Thymus (tissue), 11 donors: ENCODE measurements at regions not wholly inside any gene's neighbourhood (a gene's known extent, or its start where the extent isn't known, plus 50 kb on each side); places are given as distances from the start of the nearest gene placed in this dataset.
"Not testable (repeated sequence)": the region's sequence is repeated elsewhere in the genome, so short reads cannot be mapped to it uniquely, and the experiment has no call there.

ENCODE experiments used
- DNase-seq, 9 donors: peaks; one replicate each; pipeline ENCODE4 v3.0.0-alpha.2; 2013; ENCODE audit warnings: low spot score in 9 of 9, low read depth in 6 of 9, missing footprints in 1 of 9
- H3K27ac ChIP-seq, 2 donors: one replicate each; pipeline ENCODE4 v1.5.1; 2013; ENCODE audit warnings: control low read depth in 1 of 2, low read depth in 1 of 2, low read length in 1 of 2, mild to moderate bottlenecking in 1 of 2, moderate library complexity in 1 of 2
- H3K27me3 ChIP-seq, 2 donors: one replicate each; pipeline ENCODE4 v1.5.1; 2013; ENCODE audit warnings: low read length in 1 of 2; ENCODE audit not compliant: control insufficient read depth in 2 of 2, insufficient read depth in 1 of 2
- H3K36me3 ChIP-seq, 2 donors: one replicate each; pipeline ENCODE4 v1.5.1; 2013; ENCODE audit warnings: low read length in 1 of 2, mild to moderate bottlenecking in 1 of 2, moderate library complexity in 1 of 2; ENCODE audit not compliant: control insufficient read depth in 2 of 2, insufficient read depth in 2 of 2
- H3K4me1 ChIP-seq, 2 donors: one replicate each; pipeline ENCODE4 v1.5.1; 2013; ENCODE audit warnings: low read length in 2 of 2; ENCODE audit not compliant: control insufficient read depth in 2 of 2, insufficient read depth in 2 of 2
- H3K4me3 ChIP-seq, 2 donors: one replicate each; pipeline ENCODE4 v1.5.1; 2013; ENCODE audit warnings: low read length in 2 of 2, control low read depth in 1 of 2, mild to moderate bottlenecking in 1 of 2
- H3K9me3 ChIP-seq, 2 donors: one replicate each; pipeline ENCODE4 v1.5.1; 2013; ENCODE audit warnings: low read length in 1 of 2, mild to moderate bottlenecking in 1 of 2; ENCODE audit not compliant: control insufficient read depth in 2 of 2, insufficient read depth in 1 of 2
- WGBS: extraction: QIAGEN DNeasy Blood & Tissue Kit; methylation state at CpG from one replicate; pipeline ENCODE4 v1.1.7; 2013; 5-methylcytosine and 5-hydroxymethylcytosine counted together
- donor health status: healthy.

- WGBS, result 94% methylated on average over 17 of the region's 17 CpGs
- no peak for DNase-seq
Measured at GRCh38 chr10:123351715-123352114, 197.5 kb downstream of the BUB3 start.

GRCh38 chr10:123354521-123354920 is 200.3 kb downstream of the BUB3 start:
- no peak overlapping the region for H3K4me3 ChIP-seq
- DNase-seq, result no peak
- no peaks in the 10 kb centered on the region for H3K4me1 ChIP-seq
- no peaks in the 10 kb centered on the region for H3K9me3 ChIP-seq
- 82% methylated on average over 7 of the region's 7 CpGs for WGBS
- H3K27ac ChIP-seq, result no peak overlapping the region
- no peaks in the 10 kb centered on the region for H3K36me3 ChIP-seq
- peaks cover 0 to 3% of the 10 kb centered on the region in 2 donors for H3K27me3 ChIP-seq

More at GRCh38 chr10:123351715-123352114, 197.5 kb downstream of the BUB3 start:
- Histone ChIP-seq H3K4me3 (no peak overlapping the region), H3K4me1 (no peaks in the 10 kb centered on the region), H3K36me3 (no peaks in the 10 kb centered on the region), H3K27ac (no peak overlapping the region), H3K27me3 (no peaks in the 10 kb centered on the region), H3K9me3 (no peaks in the 10 kb centered on the region)

GRCh38 chr10:123355748-123356481 is 201.7 kb downstream of the BUB3 start:
- H3K27ac ChIP-seq, result no peak overlapping the region
- peaks cover 0 to 3% of the 10 kb centered on the region in 2 donors for H3K27me3 ChIP-seq
- no peak for DNase-seq
- H3K4me3 ChIP-seq, result no peak overlapping the region
- no peaks in the 10 kb centered on the region for H3K4me1 ChIP-seq
- no peaks in the 10 kb centered on the region for H3K36me3 ChIP-seq
- H3K9me3 ChIP-seq, result no peaks in the 10 kb centered on the region
- 83% methylated on average over 6 of the region's 6 CpGs for whole genome bisulfite sequencing

GRCh38 chr10:123356799-123357198 is 202.6 kb downstream of the BUB3 start:
- no peaks in the 10 kb centered on the region for H3K36me3 ChIP-seq
- no peaks in the 10 kb centered on the region for H3K9me3 ChIP-seq
- 89% methylated on average over 5 of the region's 5 CpGs for WGBS
- H3K27ac ChIP-seq, result no peak overlapping the region
- H3K4me1 ChIP-seq, result no peaks in the 10 kb centered on the region
- H3K4me3 ChIP-seq, result no peak overlapping the region
- peaks cover 0 to 3% of the 10 kb centered on the region in 2 donors for H3K27me3 ChIP-seq
- DNase-seq, result no peak

- no peak for DNase-seq
- Histone ChIP-seq H3K36me3 (no peaks in the 10 kb centered on the region), H3K9me3 (no peaks in the 10 kb centered on the region), H3K4me1 (no peaks in the 10 kb centered on the region), H3K4me3 (no peak overlapping the region), H3K27me3 (peaks cover 0 to 3% of the 10 kb centered on the region in 2 donors), H3K27ac (peak overlapping the region in 1 of 2 donors; percentile 42)
- 62% methylated on average over 17 of the region's 17 CpGs for WGBS
Measured at GRCh38 chr10:123357421-123357930, 203.3 kb downstream of the BUB3 start.

- H3K36me3 ChIP-seq, result no peaks in the 10 kb centered on the region
- WGBS, result 91% methylated on average over 2 of the region's 2 CpGs
- no peak for DNase-seq
- H3K4me3 ChIP-seq, result no peak overlapping the region
- no peaks in the 10 kb centered on the region for H3K4me1 ChIP-seq
- no peaks in the 10 kb centered on the region for H3K9me3 ChIP-seq
- H3K27me3 ChIP-seq, result peaks cover 0 to 3% of the 10 kb centered on the region in 2 donors
- no peak overlapping the region for H3K27ac ChIP-seq
Measured at GRCh38 chr10:123359539-123359938, 205.3 kb downstream of the BUB3 start.

- Histone ChIP-seq H3K36me3 (no peaks in the 10 kb centered on the region), H3K27me3 (peaks cover 0 to 3% of the 10 kb centered on the region in 2 donors), H3K27ac (no peak overlapping the region), H3K4me1 (no peaks in the 10 kb centered on the region), H3K9me3 (no peaks in the 10 kb centered on the region), H3K4me3 (no peak overlapping the region)
- DNase-seq, result no peak
- WGBS, result 93% methylated on average over 5 of the region's 5 CpGs
Measured at GRCh38 chr10:123361832-123362231, 207.6 kb downstream of the BUB3 start.

- Histone ChIP-seq H3K4me1 (no peaks in the 10 kb centered on the region), H3K36me3 (no peaks in the 10 kb centered on the region), H3K27ac (no peak overlapping the region), H3K9me3 (no peaks in the 10 kb centered on the region), H3K4me3 (no peak overlapping the region), H3K27me3 (no peaks in the 10 kb centered on the region)
- no peak for DNase-seq
- WGBS, result 94% methylated on average over 4 of the region's 4 CpGs
Measured at GRCh38 chr10:123367195-123367594, 213.0 kb downstream of the BUB3 start.

GRCh38 chr10:123371626-123372025 is 217.4 kb downstream of the BUB3 start:
- H3K9me3 ChIP-seq, H3K36me3 ChIP-seq, DNase-seq, H3K27ac ChIP-seq, H3K27me3 ChIP-seq, H3K4me3 ChIP-seq, H3K4me1 ChIP-seq: not testable (repeated sequence)
- WGBS, result 82% methylated on average over 2 of the region's 2 CpGs
